HUES64 (cell line): ENCODE measurements at regions not wholly inside any gene's neighbourhood (a gene's known extent, or its start where the extent isn't known, plus 50 kb on each side); places are given as distances from the start of the nearest gene placed in this dataset.

Experiments used
- H3K27ac ChIP-seq: 2 replicates; pipeline ENCODE4 v1.7.0; 2013; ENCODE audit warnings: low read depth, low read length, inconsistent platforms
- H3K27me3 ChIP-seq: 2 replicates; pipeline ENCODE4 v1.6.1; 2013; ENCODE audit warnings: mild to moderate bottlenecking, low read length; ENCODE audit not compliant: insufficient read depth
- H3K36me3 ChIP-seq: 2 replicates; pipeline ENCODE4 v1.6.1; 2013; ENCODE audit warnings: mild to moderate bottlenecking, low read length; ENCODE audit not compliant: insufficient read depth
- H3K4me1 ChIP-seq: 2 replicates; pipeline ENCODE4 v1.6.1; 2013; ENCODE audit warnings: mild to moderate bottlenecking, low read length, moderate library complexity; ENCODE audit not compliant: insufficient read depth
- H3K4me3 ChIP-seq: 2 replicates; pipeline ENCODE4 v1.5.1; 2013; ENCODE audit warnings: mild to moderate bottlenecking, low read length, moderate library complexity
- H3K9ac ChIP-seq: 2 replicates; pipeline ENCODE4 v1.6.1; 2013; ENCODE audit warnings: mild to moderate bottlenecking, low read depth, low read length
- H3K9me3 ChIP-seq: 2 replicates; pipeline ENCODE4 v1.6.1; 2013; ENCODE audit warnings: low read depth, low read length; ENCODE audit not compliant: insufficient read depth
- WGBS: fragments of 150-250, 120-280 bp; methylation state at CpG from one replicate; pipeline ENCODE4 v1.1.7; 2013; ENCODE audit warnings: missing lambda C conversion rate; 5-methylcytosine and 5-hydroxymethylcytosine counted together

- Histone ChIP-seq H3K9ac (no peak overlapping the region), H3K4me1 (peaks cover 10% of the 10 kb centered on the region; the same call in 1 of the 2 replicates), H3K36me3 (no peaks in the 10 kb centered on the region), H3K27me3 (no peaks in the 10 kb centered on the region; the same call in 1 of the 2 replicates), H3K9me3 (no peaks in the 10 kb centered on the region), H3K4me3 (no peak overlapping the region), H3K27ac (no peak overlapping the region)
- WGBS, result 89% methylated on average over 19 of the region's 19 CpGs
These were observed 624.7 kb upstream of the B3GAT1 start for GRCh38 chr11:135036488-135037297.

- no peaks in the 10 kb centered on the region; the same call in 1 of the 2 replicates for H3K27me3 ChIP-seq
- no peak overlapping the region for H3K27ac ChIP-seq
- H3K9me3 ChIP-seq, result no peaks in the 10 kb centered on the region
- no peaks in the 10 kb centered on the region for H3K36me3 ChIP-seq
- 89% methylated on average over 3 of the region's 3 CpGs for WGBS
- H3K9ac ChIP-seq, result no peak overlapping the region
- H3K4me1 ChIP-seq, result peaks cover 10% of the 10 kb centered on the region; the same call in 1 of the 2 replicates
- no peak overlapping the region for H3K4me3 ChIP-seq
These were observed 623.2 kb upstream of the B3GAT1 start for GRCh38 chr11:135035282-135035681.

- no peaks in the 10 kb centered on the region for H3K36me3 ChIP-seq
- no peak overlapping the region for H3K9ac ChIP-seq
- no peak overlapping the region for H3K27ac ChIP-seq
- H3K27me3 ChIP-seq, result no peaks in the 10 kb centered on the region; the same call in 1 of the 2 replicates
- no peak overlapping the region for H3K4me3 ChIP-seq
- peaks cover 10% of the 10 kb centered on the region; the same call in 1 of the 2 replicates for H3K4me1 ChIP-seq
- 10% methylated on average over 3 of the region's 5 CpGs for WGBS
- no peaks in the 10 kb centered on the region for H3K9me3 ChIP-seq
These were observed 621.5 kb upstream of the B3GAT1 start for GRCh38 chr11:135033540-135033939.

- Histone ChIP-seq H3K36me3 (no peaks in the 10 kb centered on the region), H3K9me3 (no peaks in the 10 kb centered on the region), H3K4me3 (no peak overlapping the region), H3K27me3 (no peaks in the 10 kb centered on the region; the same call in 1 of the 2 replicates), H3K27ac (no peak overlapping the region), H3K9ac (no peak overlapping the region), H3K4me1 (peaks cover 10% of the 10 kb centered on the region; the same call in 1 of the 2 replicates)
- 93% methylated on average over 8 of the region's 8 CpGs for WGBS
These were observed 619.4 kb upstream of the B3GAT1 start for GRCh38 chr11:135031205-135031989.

GRCh38 chr11:135027461-135027860, 615.4 kb upstream of the B3GAT1 start:
- 9% methylated on average over 3 of the region's 5 CpGs for WGBS
- no peaks in the 10 kb centered on the region for H3K9me3 ChIP-seq
- no peak overlapping the region for H3K27ac ChIP-seq
- H3K27me3 ChIP-seq, result no peaks in the 10 kb centered on the region
- H3K9ac ChIP-seq, result no peak overlapping the region
- no peaks in the 10 kb centered on the region; the same call in 1 of the 2 replicates for H3K4me1 ChIP-seq
- no peaks in the 10 kb centered on the region for H3K36me3 ChIP-seq
- no peak overlapping the region for H3K4me3 ChIP-seq

DNA sequence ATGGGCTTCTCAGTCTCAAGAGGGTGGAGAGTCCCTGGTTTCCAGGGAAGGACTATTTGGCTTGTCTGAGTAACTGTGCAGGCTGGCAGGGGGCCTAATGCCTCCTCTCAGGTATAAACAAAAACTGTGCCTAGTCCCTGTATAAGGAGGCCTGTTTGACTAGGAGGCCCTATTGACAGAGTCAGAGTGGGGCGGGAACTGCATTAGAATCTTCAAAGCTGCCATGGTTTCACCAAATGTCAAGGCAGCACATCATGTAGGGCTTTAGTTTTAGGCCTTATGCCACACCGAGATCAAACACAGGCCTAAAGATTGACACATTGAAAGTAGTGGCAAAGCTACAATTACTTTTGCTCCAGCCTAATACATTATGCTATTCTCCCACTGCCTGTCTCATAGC, 611.5 kb upstream of the B3GAT1 start:
- H3K4me1 ChIP-seq, result no peaks in the 10 kb centered on the region
- peaks cover 4% of the 10 kb centered on the region for H3K9me3 ChIP-seq
- no peak overlapping the region for H3K27ac ChIP-seq
- no peak overlapping the region for H3K4me3 ChIP-seq
- H3K36me3 ChIP-seq, result no peaks in the 10 kb centered on the region
- WGBS, result 79% methylated on average over 2 of the region's 2 CpGs
- no peaks in the 10 kb centered on the region for H3K27me3 ChIP-seq
- H3K9ac ChIP-seq, result no peak overlapping the region

GRCh38 chr11:135022454-135022853, 610.4 kb upstream of the B3GAT1 start:
- Histone ChIP-seq H3K27me3 (no peaks in the 10 kb centered on the region), H3K9ac (no peak overlapping the region), H3K36me3 (no peaks in the 10 kb centered on the region), H3K4me3 (no peak overlapping the region), H3K4me1 (no peaks in the 10 kb centered on the region), H3K9me3 (peaks cover 9% of the 10 kb centered on the region), H3K27ac (no peak overlapping the region)
- WGBS, result 93% methylated on average over 4 of the region's 4 CpGs

- Histone ChIP-seq H3K27ac (no peak overlapping the region), H3K27me3 (no peaks in the 10 kb centered on the region), H3K36me3 (no peaks in the 10 kb centered on the region), H3K9me3 (peaks cover 9% of the 10 kb centered on the region), H3K4me1 (no peaks in the 10 kb centered on the region), H3K4me3 (no peak overlapping the region), H3K9ac (no peak overlapping the region)
- 97% methylated on average over 2 of the region's 4 CpGs for WGBS
These were observed 607.9 kb upstream of the B3GAT1 start for GRCh38 chr11:135019899-135020298.

- no peaks in the 10 kb centered on the region for H3K27me3 ChIP-seq
- no peaks in the 10 kb centered on the region for H3K4me1 ChIP-seq
- no peak overlapping the region for H3K9ac ChIP-seq
- 93% methylated on average over 8 of the region's 8 CpGs for WGBS
- no peak overlapping the region for H3K27ac ChIP-seq
- H3K36me3 ChIP-seq, result no peaks in the 10 kb centered on the region
- no peak overlapping the region for H3K4me3 ChIP-seq
- H3K9me3 ChIP-seq, result peaks cover 9% of the 10 kb centered on the region
These were observed 607.4 kb upstream of the B3GAT1 start for GRCh38 chr11:135019343-135019871.

GRCh38 chr11:135017296-135017695, 605.3 kb upstream of the B3GAT1 start:
- 75% methylated on average over 3 of the region's 4 CpGs for WGBS
- no peak overlapping the region for H3K9ac ChIP-seq
- H3K36me3 ChIP-seq, result no peaks in the 10 kb centered on the region
- H3K4me3 ChIP-seq, result no peak overlapping the region
- H3K9me3 ChIP-seq, result peaks cover 9% of the 10 kb centered on the region
- H3K27me3 ChIP-seq, result no peaks in the 10 kb centered on the region
- H3K27ac ChIP-seq, result no peak overlapping the region
- H3K4me1 ChIP-seq, result no peaks in the 10 kb centered on the region

DNA sequence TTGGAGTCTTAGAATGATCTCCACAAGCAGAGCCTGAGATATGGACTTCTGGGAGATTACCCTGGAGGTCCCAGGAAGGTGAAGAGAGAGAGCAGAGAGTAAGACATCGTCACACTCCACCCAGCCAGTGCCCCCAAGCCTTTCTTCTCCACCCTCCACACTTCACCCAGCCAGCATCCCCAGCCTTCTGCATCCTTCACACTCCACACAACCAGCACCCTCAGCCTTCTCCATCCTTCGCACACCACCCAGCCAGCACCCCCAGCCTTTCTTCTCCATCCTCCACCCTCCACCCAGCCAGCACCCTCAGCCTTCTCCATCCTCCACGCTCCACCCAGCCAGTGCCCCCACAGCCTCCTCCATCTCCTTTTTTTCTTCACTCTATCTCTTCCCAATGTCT, 603.9 kb upstream of the B3GAT1 start:
- no peak overlapping the region for H3K4me3 ChIP-seq
- no peaks in the 10 kb centered on the region for H3K27me3 ChIP-seq
- peaks cover 9% of the 10 kb centered on the region for H3K9me3 ChIP-seq
- WGBS, result 89% methylated on average over 3 of the region's 3 CpGs
- H3K27ac ChIP-seq, result no peak overlapping the region
- H3K4me1 ChIP-seq, result no peaks in the 10 kb centered on the region
- no peaks in the 10 kb centered on the region for H3K36me3 ChIP-seq
- H3K9ac ChIP-seq, result no peak overlapping the region
